ENCODE measurements at regions not wholly inside any gene's neighbourhood (a gene's known extent, or its start where the extent isn't known, plus 50 kb on each side); places are given as distances from the start of the nearest gene placed in this dataset.

GRCh38 chr1:30416221-30416820 is 307.1 kb downstream of the MATN1 start:
- TF ChIP-seq GATA2 (IDR thresholded peaks at IDR 0.05; ENCODE audit: low read depth, low read length) (no peak), GATA3 (IDR thresholded peaks at IDR 0.05; ENCODE audit: low read depth, low read length) (no peak)

Measured in SH-SY5Y (cell line).